Activated gamma-delta T cell (primary cell): ENCODE measurements at regions not wholly inside any gene's neighbourhood (a gene's known extent, or its start where the extent isn't known, plus 50 kb on each side); places are given as distances from the start of the nearest gene placed in this dataset.

ENCODE experiments used
- DNase-seq: peaks from one replicate; lab custom pipeline; 2025; lab: John Stamatoyannopoulos, UW

DNA sequence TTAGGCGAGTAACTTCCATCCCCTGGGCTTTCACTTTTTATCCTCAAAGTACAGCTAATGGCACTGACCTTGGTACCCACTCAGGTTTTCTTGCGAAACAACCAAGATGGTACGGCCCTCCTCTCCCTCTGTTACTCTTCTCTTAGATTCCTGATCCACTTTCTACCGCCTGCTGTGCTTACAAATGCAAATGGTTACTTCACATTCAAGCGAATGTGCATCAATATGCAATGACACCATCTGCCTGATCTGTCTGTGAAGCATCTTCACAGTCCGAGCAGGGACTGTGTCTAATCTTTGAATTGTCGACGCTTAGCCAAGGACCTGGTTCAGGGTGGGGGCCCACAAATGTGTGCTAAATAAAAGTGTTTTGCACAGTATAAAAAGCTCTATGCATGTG lies 112.2 kb downstream of the TRIB2 start:
- DNase-seq: no peak

DNA sequence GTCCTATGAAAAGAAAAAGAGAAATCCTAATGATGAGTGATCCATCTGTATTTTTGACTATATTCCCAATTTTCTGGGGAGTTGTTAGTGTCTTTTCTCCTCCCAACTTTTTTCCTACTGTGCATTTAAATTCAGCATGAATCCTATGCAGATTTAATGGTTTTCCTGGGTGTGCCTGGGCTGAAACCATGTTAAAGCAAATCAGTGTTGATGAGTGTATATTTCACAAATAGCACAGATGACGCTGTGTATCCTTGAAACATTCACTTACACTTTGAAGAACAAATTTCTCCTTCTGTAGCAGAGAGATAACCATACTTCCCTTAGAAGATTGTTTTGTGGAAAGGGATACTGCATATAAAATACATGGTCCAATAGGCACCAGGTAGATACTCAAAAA lies 114.3 kb downstream of the TRIB2 start:
- no peak for DNase-seq

DNA sequence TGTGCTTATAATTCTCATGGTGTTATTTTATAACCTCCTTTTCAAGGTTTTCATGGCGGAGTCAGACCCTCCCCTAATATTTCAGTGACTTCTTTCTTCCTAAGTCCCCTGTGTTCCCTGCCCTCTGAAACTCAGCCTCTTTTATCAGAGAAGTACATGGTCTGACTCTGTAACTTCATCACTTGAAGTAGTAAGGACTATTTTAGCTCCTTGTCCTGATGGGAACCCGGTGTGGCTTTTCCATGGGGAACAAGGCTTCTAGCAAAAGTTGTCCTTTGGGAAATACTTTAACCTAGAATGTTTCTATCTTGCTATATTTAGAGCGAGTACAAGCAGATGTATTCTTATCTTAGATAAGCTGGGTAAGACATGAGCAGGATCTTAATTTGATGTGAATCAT lies 117.5 kb downstream of the TRIB2 start:
- DNase-seq: no peak

DNA sequence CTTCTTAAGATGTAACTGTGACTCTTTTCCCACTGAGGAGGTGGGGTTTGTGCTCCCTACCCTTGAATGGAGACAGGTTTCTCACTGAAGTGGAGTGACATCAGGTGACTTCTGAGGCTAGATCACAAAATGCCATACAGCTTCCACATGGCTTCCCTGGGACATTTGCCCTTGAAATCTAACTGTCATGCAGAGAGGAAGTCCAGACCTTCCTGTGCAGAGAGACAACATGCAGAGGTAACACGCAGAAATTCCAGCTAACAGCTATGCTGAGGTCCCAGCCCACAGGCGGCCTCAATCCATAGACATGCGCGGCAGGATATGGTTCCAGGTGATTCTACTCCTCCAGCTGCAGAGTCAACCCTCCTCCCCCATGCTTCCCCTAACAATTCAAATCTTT lies 119.0 kb downstream of the TRIB2 start:
- no peak for DNase-seq

DNA sequence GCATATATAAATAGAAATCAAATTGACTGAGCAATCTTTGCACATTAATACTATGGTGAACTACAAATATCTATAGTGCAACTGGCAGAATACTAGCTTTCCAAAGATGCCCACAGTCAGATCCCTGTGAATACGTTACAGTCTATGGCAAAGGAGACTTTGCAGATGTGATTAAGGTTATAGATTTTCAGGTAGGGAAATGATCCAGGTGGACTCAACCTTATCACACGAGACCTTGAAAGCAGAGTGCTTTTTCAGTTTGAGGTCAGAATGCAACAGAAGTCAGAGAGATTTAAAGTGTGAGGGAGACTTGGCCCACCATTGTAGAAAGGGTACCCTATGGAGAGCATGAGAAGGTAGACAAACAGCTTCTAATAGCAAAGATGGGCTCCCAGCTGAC lies 122.6 kb downstream of the TRIB2 start:
- no peak for DNase-seq

DNA sequence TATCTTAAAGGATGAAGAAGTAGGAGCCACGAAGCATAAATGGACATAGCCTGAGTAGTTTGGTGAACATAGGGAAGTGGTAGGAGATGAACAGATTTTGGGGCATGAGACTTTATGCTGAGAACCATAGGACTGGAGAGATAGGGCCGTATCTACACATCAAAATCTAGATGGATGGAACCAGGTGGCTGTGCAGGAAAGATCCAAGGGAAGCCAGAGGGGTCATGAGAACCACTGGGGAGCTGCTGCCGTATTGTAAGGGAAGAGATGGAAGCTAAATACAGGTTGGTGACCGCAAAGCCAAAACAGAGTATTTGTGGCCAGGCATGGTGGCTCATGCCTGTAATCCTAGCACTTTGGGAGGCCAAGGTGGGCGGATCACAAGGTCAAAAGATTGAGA lies 124.3 kb downstream of the TRIB2 start:
- DNase-seq: no peak

DNA sequence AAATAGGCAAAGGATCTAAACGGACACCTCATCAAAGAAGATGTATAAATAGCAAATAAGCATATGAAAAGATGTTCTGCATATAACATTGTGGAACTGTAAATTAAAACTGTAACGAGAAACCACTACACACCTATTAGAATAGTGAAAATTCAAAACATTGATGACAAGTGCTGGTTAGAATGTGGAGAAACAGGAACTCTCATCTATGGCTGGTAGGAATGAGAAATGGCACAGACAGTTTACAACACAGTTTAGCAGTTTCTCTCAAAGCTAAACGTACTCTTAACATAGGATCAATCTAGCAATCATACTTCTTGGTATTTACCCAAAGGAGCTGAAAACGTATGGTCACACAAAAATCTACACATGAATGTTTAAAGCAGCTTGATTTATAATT lies 126.2 kb downstream of the TRIB2 start:
- DNase-seq: no peak

DNA sequence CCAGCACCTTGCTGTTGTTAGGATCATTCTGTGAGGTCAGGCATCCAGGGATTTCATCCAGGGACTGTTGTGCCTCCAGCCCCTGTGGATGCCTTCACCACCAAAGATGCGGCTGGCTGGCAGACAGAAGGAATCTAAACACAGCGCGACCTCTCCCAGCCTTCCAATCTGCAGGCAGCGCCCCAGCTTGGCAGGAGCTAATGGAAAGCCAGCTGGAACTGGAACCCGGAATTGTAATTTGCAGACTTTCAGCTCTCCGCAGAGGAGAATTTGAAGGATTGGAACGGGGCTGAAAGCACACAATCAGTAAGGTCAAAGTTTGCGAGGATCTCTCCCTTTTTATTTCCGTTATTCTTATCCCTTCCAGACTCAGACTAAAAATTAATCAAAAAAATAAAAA lies 127.8 kb downstream of the TRIB2 start:
- DNase-seq: no peak

DNA sequence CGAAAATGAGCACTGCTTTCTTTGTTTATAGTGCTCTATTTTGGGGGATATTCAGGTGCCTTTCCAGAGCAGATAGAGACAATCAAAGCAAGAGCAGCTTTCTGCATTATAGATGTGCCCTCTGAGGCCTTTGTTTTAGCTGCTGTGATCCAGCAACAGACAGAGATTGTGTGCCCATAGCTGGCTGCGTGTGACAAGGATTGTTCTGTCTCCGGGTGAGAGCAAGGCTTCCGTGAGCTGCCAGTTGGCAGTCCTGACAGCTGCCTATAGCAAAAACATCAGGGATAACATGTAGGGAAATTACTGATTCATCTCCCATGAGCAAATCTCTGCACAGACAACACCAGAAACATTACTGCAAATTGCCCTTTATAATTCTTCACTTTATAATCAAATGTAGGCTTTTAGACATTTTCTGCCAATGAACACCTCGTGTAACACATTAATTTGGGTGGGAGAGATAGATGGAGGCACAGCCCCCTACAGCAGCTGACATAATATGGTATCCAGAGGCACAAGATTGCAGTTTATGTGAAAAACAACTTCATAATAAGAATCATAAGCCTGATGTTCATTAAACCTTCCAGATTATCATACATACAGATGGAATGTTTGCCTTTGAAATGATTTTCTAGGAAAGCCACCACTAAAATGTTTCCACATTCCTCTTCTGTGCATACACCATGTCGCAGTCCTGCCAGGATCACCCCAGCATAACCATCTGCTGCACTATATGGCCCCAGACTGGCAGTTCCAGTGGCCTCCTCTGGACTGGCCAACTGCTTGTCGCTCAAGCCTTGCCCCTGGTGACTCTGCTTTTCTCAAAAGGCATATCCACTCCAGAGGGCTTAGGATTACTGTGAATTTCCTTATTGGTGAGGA lies 131.2 kb downstream of the TRIB2 start:
- no peak for DNase-seq

DNA sequence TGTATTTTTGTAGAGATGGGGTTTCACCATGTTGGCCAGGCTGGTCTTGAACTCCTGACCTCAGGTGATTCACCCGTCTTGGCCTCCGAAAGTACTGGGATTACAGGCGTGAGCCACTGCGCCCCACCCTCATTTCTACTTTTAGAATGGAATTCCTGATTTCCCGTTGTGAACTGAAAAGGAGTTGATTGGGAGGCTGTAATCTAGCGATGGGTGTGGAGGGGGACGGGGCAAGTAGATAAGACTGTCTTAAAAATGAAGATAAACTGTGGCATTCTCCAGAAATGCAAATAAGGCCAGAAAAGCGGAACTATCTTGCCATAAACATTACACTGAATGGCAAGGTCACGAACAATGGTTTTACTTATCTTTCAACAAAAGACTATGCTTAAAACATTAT lies 135.4 kb downstream of the TRIB2 start:
- DNase-seq: no peak

DNA sequence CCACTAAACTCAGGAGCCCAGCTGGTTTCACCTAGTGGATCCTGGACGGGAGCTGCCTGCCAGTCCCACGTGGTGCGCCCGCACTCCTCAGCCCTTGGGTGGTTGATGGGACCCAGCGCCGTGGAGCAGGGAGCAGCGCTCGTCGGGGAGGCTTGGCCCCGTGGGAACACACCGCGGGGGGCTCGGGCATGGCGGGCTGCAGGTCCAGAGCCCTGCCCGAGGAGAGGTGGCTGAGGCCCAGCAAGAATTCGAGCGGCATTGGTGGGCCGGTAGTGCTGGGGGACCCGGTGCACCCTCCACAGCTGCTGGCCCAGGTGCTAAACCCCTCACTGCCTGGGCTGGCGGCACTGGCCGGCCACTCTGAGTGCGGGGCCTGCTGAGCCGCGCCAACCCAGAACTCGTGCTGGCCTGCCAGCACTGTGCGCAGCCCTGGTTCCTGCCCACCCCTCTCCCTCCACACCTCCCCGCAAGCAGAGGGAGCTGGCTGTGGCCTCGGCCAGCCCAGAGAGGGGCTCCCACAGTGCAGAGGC lies 137.3 kb downstream of the TRIB2 start:
- no peak for DNase-seq

DNA sequence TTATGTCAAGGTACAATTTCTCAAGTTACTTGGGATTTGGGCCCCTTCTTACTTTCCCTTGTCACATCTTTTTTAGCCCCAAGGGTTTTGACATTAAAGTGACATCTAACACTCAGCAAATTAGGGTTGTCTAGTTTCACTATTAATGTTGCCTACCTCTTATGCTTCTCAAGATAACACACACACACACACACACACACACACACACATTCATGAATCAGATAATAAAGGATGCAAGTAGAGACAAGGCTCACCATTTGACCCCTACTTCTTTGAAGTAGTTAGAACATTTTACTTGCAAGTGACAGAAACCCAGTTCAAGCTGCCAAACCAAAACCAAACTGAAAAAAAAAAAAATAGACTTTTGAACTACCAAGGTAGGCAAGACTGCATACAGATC lies 138.8 kb downstream of the TRIB2 start:
- no peak for DNase-seq

DNA sequence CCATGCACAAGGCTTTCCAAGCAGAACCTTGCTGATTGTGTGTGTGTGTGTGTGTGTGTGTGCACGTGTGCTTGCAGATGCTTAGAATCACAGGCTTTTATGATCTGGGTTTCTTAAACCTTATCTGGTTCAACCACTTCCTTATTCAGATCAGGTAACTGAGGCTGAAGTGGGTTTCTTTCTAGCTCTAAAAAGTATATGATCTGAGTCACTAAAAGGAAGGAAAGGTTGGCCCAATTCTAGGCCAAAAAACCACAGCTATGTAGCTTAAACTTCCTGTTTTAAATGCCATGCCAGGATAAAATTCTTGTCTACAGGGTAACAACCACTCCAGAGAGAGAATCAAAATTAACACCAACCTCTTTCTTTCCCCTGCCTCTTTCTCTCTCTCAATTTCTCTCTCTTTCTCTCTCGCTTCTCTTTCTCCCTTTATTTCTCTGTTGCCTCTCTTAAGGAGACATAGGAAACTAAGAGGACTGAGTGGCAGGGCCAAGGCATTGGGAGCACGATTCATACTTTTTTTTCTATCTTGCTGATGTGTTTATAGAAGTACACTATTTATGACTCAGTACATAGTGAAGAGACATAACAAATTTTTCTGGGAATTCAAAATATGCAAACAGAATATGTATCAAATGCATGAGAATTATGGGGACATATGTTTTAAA lies 140.3 kb downstream of the TRIB2 start:
- no peak for DNase-seq

DNA sequence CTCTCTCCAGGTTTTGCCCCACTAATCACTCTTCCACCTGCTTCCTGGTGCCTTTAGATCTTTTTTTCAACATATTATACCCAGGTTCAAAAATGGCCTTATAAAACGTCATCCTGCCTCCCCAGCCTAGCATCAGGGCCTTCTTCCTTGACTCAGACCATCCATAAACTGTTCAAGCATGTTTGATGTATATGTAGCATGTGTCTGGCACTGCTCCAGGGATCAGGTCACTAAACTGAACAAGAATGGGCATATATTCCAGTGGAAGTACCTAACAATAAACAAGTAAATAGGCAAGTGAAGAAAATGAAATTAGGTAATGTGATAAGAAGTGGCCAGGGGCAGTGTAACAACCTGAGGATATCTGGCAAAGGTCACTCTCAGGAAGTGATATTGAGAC lies 141.2 kb downstream of the TRIB2 start:
- no peak for DNase-seq

DNA sequence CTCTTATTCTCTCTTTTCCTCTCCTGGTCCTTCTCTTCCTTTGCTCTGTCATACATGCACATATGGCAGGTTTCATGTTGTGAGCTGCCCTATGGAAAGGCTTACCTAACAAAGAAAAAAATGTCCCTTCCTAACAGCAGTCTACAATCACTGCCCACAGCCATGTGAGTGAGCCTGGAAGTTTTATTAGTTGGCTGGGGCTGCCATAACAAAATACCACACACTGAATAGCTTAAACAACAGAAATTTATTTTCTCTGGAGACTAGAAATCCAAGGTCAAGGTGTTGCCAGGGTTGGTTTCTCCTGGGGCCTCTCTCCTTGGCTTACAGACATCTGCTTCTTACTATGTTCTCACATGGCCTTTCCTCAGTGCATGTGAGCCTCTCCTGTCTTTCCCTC lies 142.1 kb downstream of the TRIB2 start:
- DNase-seq: no peak

DNA sequence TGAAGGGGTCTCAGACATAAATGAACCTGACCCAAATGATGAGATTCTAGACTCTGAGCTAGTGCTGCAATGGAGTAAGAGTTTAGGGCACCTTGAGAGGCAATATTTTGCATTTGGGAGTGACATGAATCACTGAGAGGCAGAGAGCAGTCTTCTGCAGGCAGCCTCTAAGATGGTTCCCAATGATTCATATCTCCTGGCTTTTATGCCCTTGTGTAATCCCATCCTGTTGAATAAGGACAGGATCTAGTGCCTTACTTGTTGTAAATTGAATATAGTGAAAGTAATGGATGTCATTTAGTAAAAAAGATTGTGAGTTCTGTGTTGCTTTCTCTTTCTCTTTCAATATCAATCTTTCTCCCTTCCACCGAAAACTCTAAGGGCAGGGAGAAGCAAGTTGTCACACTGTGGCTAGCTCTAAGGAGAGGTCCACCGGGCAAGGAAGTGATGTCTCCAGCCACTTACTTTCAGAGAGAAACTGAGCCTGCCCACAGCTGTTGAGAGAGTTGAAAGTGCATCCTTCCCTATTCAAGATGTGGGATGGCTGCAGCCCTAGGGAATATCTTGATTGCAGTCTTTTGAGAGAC lies 144.7 kb downstream of the TRIB2 start:
- no peak for DNase-seq

DNA sequence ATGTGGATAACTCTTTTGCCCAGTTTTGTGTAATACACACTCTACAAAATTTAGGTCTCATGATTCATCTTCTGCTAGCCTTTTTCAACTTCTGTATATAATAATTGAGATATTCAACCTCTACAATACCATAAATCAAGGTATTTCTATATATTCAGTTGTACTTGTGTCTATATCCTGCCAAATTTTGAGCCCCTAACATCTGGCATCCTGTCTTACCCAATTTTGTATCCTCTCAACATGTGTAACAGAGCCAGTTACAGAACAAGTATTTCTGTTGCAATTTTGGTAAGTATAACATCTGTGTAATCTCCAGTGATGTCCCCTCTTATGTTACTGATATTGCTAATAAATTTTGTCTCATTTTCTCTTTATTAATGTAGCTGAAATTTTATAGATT lies 145.8 kb downstream of the TRIB2 start:
- no peak for DNase-seq

DNA sequence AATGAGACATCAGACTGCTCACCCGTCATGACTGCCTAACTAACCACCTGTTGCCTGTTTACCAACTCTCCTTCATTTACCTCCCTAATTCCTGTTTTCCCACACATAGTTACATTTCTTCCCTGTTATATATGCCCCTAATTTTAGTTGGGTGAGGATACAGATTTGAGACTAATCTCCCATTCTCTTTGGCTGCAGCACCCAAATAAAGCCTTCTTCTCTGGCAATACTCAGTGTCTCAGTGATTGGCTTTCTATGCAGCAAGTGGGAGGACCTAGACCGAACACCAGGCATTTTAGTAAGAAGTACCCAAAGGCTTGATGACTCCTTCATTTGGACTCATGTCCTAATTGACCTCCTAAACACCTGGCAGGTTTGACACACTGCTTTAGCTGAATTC lies 147.2 kb downstream of the TRIB2 start:
- DNase-seq: no peak

DNA sequence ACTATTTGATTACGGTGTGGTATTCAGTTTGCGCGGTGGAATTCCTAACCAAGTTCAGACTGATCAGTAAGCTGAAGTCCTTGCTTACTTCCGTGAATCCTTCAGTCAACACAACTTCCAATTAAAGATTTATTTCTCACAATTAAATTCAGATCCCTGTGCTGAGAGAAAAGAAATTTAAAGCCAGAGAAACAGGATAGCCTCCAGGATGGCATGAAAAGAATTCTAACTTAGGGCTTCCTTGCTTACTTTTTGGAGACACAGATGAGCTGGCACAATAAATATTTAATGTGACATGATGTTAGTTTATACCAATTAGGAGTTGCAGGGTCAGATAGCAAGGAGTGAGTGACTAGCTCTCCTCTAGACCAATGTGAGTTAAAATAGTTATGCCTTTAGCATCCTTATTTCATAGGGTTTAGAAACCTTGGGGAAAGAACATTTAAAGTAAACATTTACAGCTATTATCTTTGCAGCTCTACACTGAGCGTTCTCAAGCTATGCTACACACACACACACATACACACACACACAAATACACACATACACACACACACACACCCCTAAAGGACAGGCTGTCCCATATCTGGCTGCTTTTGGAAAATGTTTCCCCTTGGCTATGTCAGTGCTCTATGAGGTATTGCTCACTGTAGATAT lies 151.0 kb downstream of the TRIB2 start:
- DNase-seq: no peak

DNA sequence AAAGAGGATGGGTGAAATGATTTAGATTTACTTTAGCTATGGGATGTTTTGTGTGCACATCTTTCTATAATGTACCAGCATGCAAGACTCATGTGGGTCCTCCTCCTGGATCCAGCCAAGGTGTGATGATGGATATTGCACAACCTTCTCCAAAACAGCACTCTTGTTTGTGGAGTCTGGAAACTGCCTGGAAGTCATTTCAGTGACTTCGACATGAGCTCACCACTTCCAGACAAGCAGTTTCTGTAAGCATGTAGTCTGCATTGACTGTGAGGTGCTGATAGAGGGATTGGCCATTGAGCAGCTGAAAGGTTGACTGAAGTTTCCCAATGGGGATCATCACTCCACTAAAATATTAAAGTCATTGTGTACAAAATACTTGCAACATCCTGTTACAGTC lies 154.0 kb downstream of the TRIB2 start:
- DNase-seq: no peak

DNA sequence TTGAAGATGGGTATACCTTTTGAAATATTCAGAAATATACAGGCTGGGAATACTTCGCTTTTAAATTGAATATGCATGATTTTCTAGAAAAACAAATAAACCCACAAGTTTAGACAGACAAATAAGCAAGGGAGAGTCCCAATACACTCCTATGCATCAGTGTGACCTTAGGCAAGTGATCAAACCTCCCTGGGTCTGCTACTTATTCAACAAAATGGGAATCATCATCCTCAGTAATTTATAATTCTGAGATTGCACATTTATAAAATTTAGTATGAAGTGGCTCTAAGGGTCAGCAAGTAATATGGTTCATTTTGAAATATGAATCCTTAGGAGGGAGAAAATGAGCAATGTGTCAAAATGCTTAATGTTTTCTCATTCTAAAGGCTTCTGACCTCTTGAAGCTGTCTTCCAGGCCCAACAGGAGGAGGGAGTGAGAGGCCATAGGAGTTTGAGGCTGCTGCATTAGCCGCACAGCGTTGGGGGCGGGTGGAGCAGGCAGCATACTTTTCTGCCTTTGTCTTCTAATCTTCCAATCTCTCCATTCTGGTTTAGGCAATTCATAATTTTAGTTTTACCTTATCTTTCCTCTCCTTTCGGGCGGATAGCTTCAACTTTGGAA lies 155.1 kb downstream of the TRIB2 start:
- DNase-seq: no peak

DNA sequence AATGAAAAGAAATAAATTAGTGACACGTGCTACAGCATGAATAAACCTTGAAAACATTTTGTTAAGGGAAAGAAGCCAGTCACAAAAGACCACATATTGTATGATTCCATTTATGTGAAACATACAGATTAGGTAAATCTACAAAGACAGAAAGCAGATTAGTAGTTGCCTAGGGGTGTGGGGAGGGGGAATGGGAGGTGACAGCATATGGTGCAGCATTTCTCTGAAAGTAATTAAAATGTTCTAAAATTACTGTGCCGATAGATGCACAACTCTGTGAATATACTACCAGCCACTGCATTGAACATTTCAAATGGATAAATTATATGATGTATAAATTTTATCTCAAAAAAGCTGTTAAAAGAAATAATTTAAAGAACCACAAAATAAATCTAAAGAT lies 161.0 kb downstream of the TRIB2 start:
- no peak for DNase-seq
